PC-9 (cell line): ENCODE measurements at regions not wholly inside any gene's neighbourhood (a gene's known extent, or its start where the extent isn't known, plus 50 kb on each side); places are given as distances from the start of the nearest gene placed in this dataset.
"Not testable (repeated sequence)": the region's sequence is repeated elsewhere in the genome, so short reads cannot be mapped to it uniquely, and the experiment has no call there.

Experiments used
- BruUV-seq: library from RNA; stranded (reverse); fragments of 400-500 nt; replicated peaks from 2 replicates; lab custom pipeline; 2021; lab: Mats Ljungman, UMichigan
- CTCF ChIA-PET: fragments of 300-600 bp; sonication (Branson Sonifier 250); formaldehyde crosslinking; loops from one replicate; lab custom pipeline; 2022; ENCODE audit warnings: antibody characterized with exemption; lab: Charles Lee
- POLR2A ChIA-PET: fragments of 300-600 bp; sonication (Branson Sonifier 250); formaldehyde crosslinking; loops from one replicate; lab custom pipeline; 2022; ENCODE audit warnings: antibody characterized with exemption; ENCODE audit not compliant: unreplicated experiment; lab: Charles Lee
- DNase-seq, 2 experiments: peaks; one replicate each; pipeline versions ENCODE4 v3.0.0 to v3.0.0-alpha.2; 2015 to 2022; ENCODE audit warnings: mixed read lengths in 1 of 2
- H2AFZ ChIP-seq: fragments of 200-600 bp; sonication (generic); 2 replicates; pipeline ENCODE4 v1.8.1; 2017; ENCODE audit warnings: antibody characterized with exemption
- H3F3A ChIP-seq: fragments of 200-600 bp; sonication (generic); 2 replicates; pipeline ENCODE4 v1.8.1; 2017; ENCODE audit warnings: antibody characterized with exemption, mild to moderate bottlenecking, low read depth; ENCODE audit not compliant: insufficient read depth
- H3K27ac ChIP-seq: fragments of 200-600 bp; sonication (generic); 2 replicates; pipeline ENCODE4 v1.6.1; 2016; ENCODE audit warnings: mixed run types
- H3K27me3 ChIP-seq: fragments of 200-600 bp; sonication (generic); 2 replicates; pipeline ENCODE4 v1.6.1; 2016; ENCODE audit warnings: low read depth, mixed run types; ENCODE audit not compliant: insufficient read depth
- H3K36me3 ChIP-seq: fragments of 200-600 bp; sonication (generic); 2 replicates; pipeline ENCODE4 v1.6.1; 2016; ENCODE audit warnings: low read depth, mixed run types
- H3K4me1 ChIP-seq: fragments of 200-600 bp; sonication (generic); replicated peaks from 2 replicates; pipeline ENCODE4 v1.6.1; 2016; ENCODE audit warnings: mixed run types; ENCODE audit not compliant: insufficient read depth
- H3K4me2 ChIP-seq: fragments of 200-600 bp; sonication (generic); 2 replicates; pipeline ENCODE4 v1.6.1; 2017; ENCODE audit warnings: mixed run types
- H3K4me3 ChIP-seq: fragments of 200-600 bp; sonication (generic); 2 replicates; pipeline ENCODE4 v1.6.1; 2016; ENCODE audit warnings: mixed run types
- H3K79me2 ChIP-seq: fragments of 200-600 bp; sonication (generic); 2 replicates; pipeline ENCODE4 v1.6.1; 2017; ENCODE audit warnings: low read depth, mixed run types
- H3K9me2 ChIP-seq: fragments of 200-600 bp; sonication (generic); 2 replicates; pipeline ENCODE4 v1.8.1; 2017; ENCODE audit warnings: mild to moderate bottlenecking; ENCODE audit not compliant: insufficient read depth
- H3K9me3 ChIP-seq: fragments of 200-600 bp; sonication (generic); 2 replicates; pipeline ENCODE4 v1.8.1; 2016; ENCODE audit warnings: low read depth; ENCODE audit not compliant: insufficient read depth
- H4K20me1 ChIP-seq: fragments of 200-600 bp; sonication (generic); 2 replicates; pipeline ENCODE4 v1.8.1; 2017; ENCODE audit not compliant: insufficient read depth
- intact Hi-C: fragments of 100-400 bp; cut with micrococcal nuclease; formaldehyde crosslinking; loops from one replicate; pipeline ENCODE4 v1.10.0; 2022; ENCODE audit not compliant: unreplicated experiment

DNA sequence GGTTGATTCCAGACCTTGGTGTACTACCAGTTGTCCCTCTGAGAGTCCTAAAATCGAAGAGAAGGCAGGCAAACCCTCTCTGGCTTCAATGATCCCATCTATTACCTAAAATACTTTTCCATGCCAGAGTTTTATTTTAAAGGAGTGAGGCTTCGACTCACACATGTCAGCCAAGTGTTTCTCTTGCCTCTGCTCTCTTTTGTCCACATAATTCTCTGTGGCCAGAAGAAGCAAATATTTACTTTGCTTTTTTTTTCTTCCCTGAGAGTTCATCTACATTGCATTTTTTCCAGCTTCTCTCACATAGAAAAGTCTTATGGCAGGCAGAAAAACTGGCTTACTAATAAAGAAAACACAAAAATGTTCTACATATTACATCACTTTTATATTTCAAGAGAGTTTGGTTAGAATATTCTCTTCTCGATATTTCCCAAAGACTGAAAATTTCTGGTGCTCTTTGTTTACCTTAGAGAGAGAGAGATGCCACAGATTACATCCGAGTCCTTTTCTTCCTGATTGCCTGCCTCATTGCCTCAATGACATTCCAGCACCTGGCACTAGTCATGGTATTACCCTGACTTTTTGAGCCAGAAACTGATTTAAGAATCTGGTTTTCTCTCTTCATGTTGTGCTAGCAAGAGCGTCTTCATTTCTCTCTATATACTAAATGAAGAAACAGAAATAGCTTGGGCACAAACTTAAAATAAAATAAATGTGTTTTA lies 170.3 kb upstream of the FAM174A start:
- H3K9me3 ChIP-seq, H3K4me2 ChIP-seq, intact Hi-C loops, H3K4me1 ChIP-seq, BruUV-seq, H2AFZ ChIP-seq, DNase-seq, H3K79me2 ChIP-seq, H4K20me1 ChIP-seq, POLR2A ChIA-PET, H3K36me3 ChIP-seq, H3F3A ChIP-seq, H3K27me3 ChIP-seq, CTCF ChIA-PET, H3K9me2 ChIP-seq, H3K27ac ChIP-seq, H3K4me3 ChIP-seq: not testable (repeated sequence)

DNA sequence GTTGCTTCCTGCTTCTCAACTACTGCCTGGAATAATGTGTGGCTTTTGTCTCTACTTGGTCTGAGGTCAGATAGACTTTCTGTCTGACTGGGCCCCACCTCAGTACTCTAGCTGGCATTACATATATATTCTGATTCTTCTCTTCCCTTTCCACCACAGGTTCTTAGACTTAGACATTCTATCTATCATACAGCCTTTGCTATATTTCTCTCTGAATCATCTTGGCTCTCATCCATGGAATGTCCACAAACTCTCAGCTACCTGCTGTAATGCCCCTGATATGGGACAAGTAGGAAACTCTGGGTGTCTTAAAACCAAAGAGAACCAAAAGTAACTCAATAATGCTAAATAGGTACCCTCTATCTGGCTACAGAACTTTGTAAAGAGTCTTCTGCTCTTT lies 170.8 kb upstream of the FAM174A start:
- H3F3A ChIP-seq, H3K4me2 ChIP-seq, H3K4me1 ChIP-seq, intact Hi-C loops, H3K9me3 ChIP-seq, CTCF ChIA-PET, H3K4me3 ChIP-seq, H2AFZ ChIP-seq, H3K27ac ChIP-seq, H3K9me2 ChIP-seq, H4K20me1 ChIP-seq, POLR2A ChIA-PET, BruUV-seq, H3K79me2 ChIP-seq, H3K27me3 ChIP-seq, H3K36me3 ChIP-seq: not testable (repeated sequence)
- peak in 1 of 2 experiments; percentile 11 for DNase-seq

DNA sequence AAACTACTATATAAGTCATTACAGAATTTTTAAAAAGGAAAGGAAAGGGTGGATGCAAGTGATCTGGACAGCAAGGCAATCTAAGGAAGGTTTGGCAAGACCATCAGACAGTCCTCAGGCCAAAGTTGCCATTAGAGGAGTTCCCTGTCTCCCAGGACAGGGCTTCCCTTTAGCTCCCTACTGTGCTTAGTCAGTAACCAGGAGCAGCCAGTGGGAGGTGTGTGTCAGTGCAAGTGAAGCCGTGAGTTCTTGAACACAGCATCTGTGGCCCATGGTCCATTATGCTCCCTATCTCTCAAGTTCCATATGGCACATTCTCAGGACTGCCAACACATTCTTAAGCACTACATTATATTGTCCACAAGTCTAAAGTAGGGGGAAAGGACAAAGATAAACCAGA lies 175.2 kb upstream of the FAM174A start:
- intact Hi-C loops, H3K4me2 ChIP-seq, H2AFZ ChIP-seq, H3K4me1 ChIP-seq, H3K36me3 ChIP-seq, CTCF ChIA-PET, POLR2A ChIA-PET, H3K4me3 ChIP-seq, BruUV-seq, DNase-seq, H4K20me1 ChIP-seq, H3K9me3 ChIP-seq, H3K9me2 ChIP-seq, H3K27ac ChIP-seq, H3F3A ChIP-seq, H3K79me2 ChIP-seq, H3K27me3 ChIP-seq: not testable (repeated sequence)

DNA sequence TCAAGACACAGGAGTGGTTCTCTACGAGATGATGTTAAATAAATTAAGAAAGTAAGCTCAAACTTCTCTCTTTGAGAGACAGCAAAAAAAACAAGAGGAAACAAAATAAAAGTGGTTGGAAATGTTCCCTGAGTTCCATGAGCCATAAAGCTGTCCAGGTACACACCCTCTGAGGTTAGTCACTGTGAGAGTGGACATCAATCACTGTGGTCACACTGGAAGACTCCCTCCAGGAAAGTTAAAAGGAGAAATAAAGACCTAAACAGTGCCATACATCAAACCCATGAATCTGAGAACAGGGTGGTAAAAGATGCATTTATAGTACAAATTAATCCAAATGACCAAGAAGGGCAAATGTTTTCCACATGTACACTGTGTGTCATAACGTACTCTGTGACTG lies 188.9 kb upstream of the FAM174A start:
- BruUV-seq, H3K4me1 ChIP-seq, intact Hi-C loops, H3K79me2 ChIP-seq, H3F3A ChIP-seq, DNase-seq, CTCF ChIA-PET, H3K36me3 ChIP-seq, H3K9me2 ChIP-seq, H3K27ac ChIP-seq, H3K27me3 ChIP-seq, H3K4me2 ChIP-seq, H2AFZ ChIP-seq, POLR2A ChIA-PET, H4K20me1 ChIP-seq, H3K9me3 ChIP-seq, H3K4me3 ChIP-seq: not testable (repeated sequence)

DNA sequence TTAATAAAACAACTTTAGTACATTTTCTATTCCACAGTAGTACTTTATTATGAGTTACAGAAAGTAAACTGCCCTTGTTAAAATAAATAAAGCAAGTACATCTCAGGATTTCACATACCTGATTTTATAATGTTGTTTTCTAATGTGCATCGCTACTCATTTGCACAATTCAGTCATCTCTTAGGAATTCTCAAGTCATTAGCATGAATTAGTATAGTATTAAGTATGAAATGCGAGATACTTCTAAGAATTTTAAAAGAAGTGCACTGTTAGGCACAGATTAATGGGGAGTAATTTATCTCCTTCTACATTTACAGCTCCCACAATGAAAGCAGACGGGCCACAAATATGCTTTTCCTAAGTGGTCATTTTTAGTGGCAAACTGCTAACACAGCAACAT lies 193.7 kb upstream of the FAM174A start:
- H3K79me2 ChIP-seq, H3K4me2 ChIP-seq, H3K9me2 ChIP-seq, H3K27me3 ChIP-seq, CTCF ChIA-PET, H3K36me3 ChIP-seq, H4K20me1 ChIP-seq, intact Hi-C loops, H3F3A ChIP-seq, POLR2A ChIA-PET, H3K9me3 ChIP-seq, BruUV-seq, DNase-seq, H3K4me1 ChIP-seq, H2AFZ ChIP-seq, H3K4me3 ChIP-seq, H3K27ac ChIP-seq: not testable (repeated sequence)
